Astrocyte (in vitro differentiated cells and primary cell): ENCODE measurements at regions not wholly inside any gene's neighbourhood (a gene's known extent, or its start where the extent isn't known, plus 50 kb on each side); places are given as distances from the start of the nearest gene placed in this dataset.

Experiments used
- DNase-seq: peaks from one replicate; pipeline ENCODE4 v3.0.0-alpha.2; 2010; ENCODE audit warnings: low read depth
- FAIRE-seq: peaks from 2 replicates; lab custom pipeline; 2011; peaks lifted over from hg19 to GRCh38; lab: Jason Lieb, UNC
- H2AFZ ChIP-seq: 2 replicates; pipeline ENCODE4 v1.6.0; 2012; ENCODE audit warnings: low read depth, low read length, inconsistent platforms
- H3K27ac ChIP-seq: 2 replicates; pipeline ENCODE4 v1.5.1; 2011; ENCODE audit warnings: low read depth, low read length, inconsistent platforms
- H3K27me3 ChIP-seq: 2 replicates; pipeline ENCODE4 v1.6.0; 2011; ENCODE audit warnings: low read length, inconsistent platforms; ENCODE audit not compliant: insufficient read depth
- H3K36me3 ChIP-seq: 2 replicates; pipeline ENCODE4 v1.5.1; 2011; ENCODE audit warnings: low read length, inconsistent platforms; ENCODE audit not compliant: insufficient read depth
- H3K4me1 ChIP-seq: 2 replicates; pipeline ENCODE4 v1.5.1; 2011; ENCODE audit warnings: low read length, inconsistent platforms; ENCODE audit not compliant: insufficient read depth
- H3K4me2 ChIP-seq: 2 replicates; pipeline ENCODE4 v1.6.0; 2012; ENCODE audit warnings: low read length, inconsistent platforms
- H3K4me3 ChIP-seq: 2 replicates; pipeline ENCODE4 v1.5.1; 2011; ENCODE audit warnings: low read depth, mild to moderate bottlenecking, low read length, inconsistent platforms; ENCODE audit not compliant: insufficient read depth
- H3K79me2 ChIP-seq: 2 replicates; pipeline ENCODE4 v1.6.0; 2012; ENCODE audit warnings: mild to moderate bottlenecking, low read length, inconsistent platforms; ENCODE audit not compliant: insufficient read depth
- H3K9ac ChIP-seq: 2 replicates; pipeline ENCODE4 v1.6.0; 2012; ENCODE audit warnings: mild to moderate bottlenecking, low read length, inconsistent platforms
- H3K9me3 ChIP-seq: 2 replicates; pipeline ENCODE4 v1.5.1; 2012; ENCODE audit warnings: low read depth, mild to moderate bottlenecking, low read length, inconsistent platforms; ENCODE audit not compliant: insufficient read depth
- H4K20me1 ChIP-seq: 2 replicates; pipeline ENCODE4 v1.6.0; 2012; ENCODE audit warnings: low read length, inconsistent platforms; ENCODE audit not compliant: insufficient read depth
- H3K27ac Mint-ChIP-seq: one replicate; pipeline ENCODE4 v1.8.0; 2021; ENCODE audit warnings: mild to moderate bottlenecking, mixed read lengths; ENCODE audit not compliant: unreplicated experiment
- H3K27me3 Mint-ChIP-seq: one replicate; pipeline ENCODE4 v1.8.0; 2021; ENCODE audit warnings: low read depth, mixed read lengths; ENCODE audit not compliant: unreplicated experiment
- H3K36me3 Mint-ChIP-seq: one replicate; pipeline ENCODE4 v1.8.0; 2021; ENCODE audit warnings: low read depth, mixed read lengths; ENCODE audit not compliant: unreplicated experiment
- H3K4me1 Mint-ChIP-seq: one replicate; pipeline ENCODE4 v1.8.0; 2021; ENCODE audit warnings: low read depth, mixed read lengths; ENCODE audit not compliant: unreplicated experiment
- H3K4me3 Mint-ChIP-seq: one replicate; pipeline ENCODE4 v1.8.0; 2021; ENCODE audit warnings: mild to moderate bottlenecking, moderate library complexity, mixed read lengths; ENCODE audit not compliant: unreplicated experiment
- H3K9me3 Mint-ChIP-seq: one replicate; pipeline ENCODE4 v1.8.0; 2021; ENCODE audit warnings: mild to moderate bottlenecking, mixed read lengths; ENCODE audit not compliant: unreplicated experiment
- CTCF ChIP-seq: IDR thresholded peaks from 2 replicates; pipeline ENCODE4 v1.5.1; 2011; ENCODE audit warnings: low read depth, mild to moderate bottlenecking, inconsistent platforms, low read length, moderate library complexity; ENCODE audit not compliant: insufficient read depth
- EZH2 ChIP-seq: IDR thresholded peaks from 2 replicates; pipeline ENCODE4 v1.6.1; 2012; ENCODE audit warnings: mild to moderate bottlenecking, low read length, inconsistent platforms; ENCODE audit not compliant: insufficient read depth

GRCh38 chr13:110070046-110070445 lies 236.9 kb downstream of the COL4A1 start:
- DNase-seq = no peak
- Histone ChIP-seq H3K27me3 (no peaks in the 10 kb centered on the region), H3K36me3 (no peaks in the 10 kb centered on the region), H2AFZ (no peak overlapping the region), H3K4me3 (no peak overlapping the region), H3K27ac (no peak overlapping the region), H4K20me1 (no peaks in the 10 kb centered on the region), H3K4me2 (peak overlapping the region; percentile 26), H3K79me2 (no peaks in the 10 kb centered on the region), H3K4me1 (no peaks in the 10 kb centered on the region), H3K9me3 (no peaks in the 10 kb centered on the region), H3K9ac (no peak overlapping the region)
- Mint-ChIP-seq H3K9me3 (peaks cover 2% of the 10 kb centered on the region), H3K36me3 (no peaks in the 10 kb centered on the region), H3K4me3 (peak overlapping the region; percentile 0), H3K27ac (peak overlapping the region; percentile 79), H3K27me3 (no peaks in the 10 kb centered on the region), H3K4me1 (peaks cover 13% of the 10 kb centered on the region)
- TF ChIP-seq CTCF (no peak), EZH2 (no peak)
- no peak for FAIRE-seq

- H3K9ac ChIP-seq = no peak overlapping the region
- no peak for FAIRE-seq
- no peaks in the 10 kb centered on the region for H3K27me3 ChIP-seq
- H3K4me3 ChIP-seq = no peak overlapping the region
- no peaks in the 10 kb centered on the region for H3K36me3 ChIP-seq
- H3K4me2 ChIP-seq = no peak overlapping the region
- H3K4me3 Mint-ChIP-seq = no peak overlapping the region
- peaks cover 2% of the 10 kb centered on the region for H3K9me3 Mint-ChIP-seq
- H3K27ac ChIP-seq = no peak overlapping the region
- peaks cover 13% of the 10 kb centered on the region for H3K4me1 Mint-ChIP-seq
- no peaks in the 10 kb centered on the region for H3K27me3 Mint-ChIP-seq
- H3K4me1 ChIP-seq = no peaks in the 10 kb centered on the region
- no peaks in the 10 kb centered on the region for H4K20me1 ChIP-seq
- no peaks in the 10 kb centered on the region for H3K9me3 ChIP-seq
- no peaks in the 10 kb centered on the region for H3K36me3 Mint-ChIP-seq
- H3K79me2 ChIP-seq = no peaks in the 10 kb centered on the region
- H3K27ac Mint-ChIP-seq = no peak overlapping the region
- TF ChIP-seq EZH2 = no peak
- TF ChIP-seq CTCF = no peak
- DNase-seq = no peak
- H2AFZ ChIP-seq = no peak overlapping the region
Observed at GRCh38 chr13:110068176-110068473, 238.8 kb downstream of the COL4A1 start.

GRCh38 chr13:110067355-110068175 lies 239.4 kb downstream of the COL4A1 start:
- peaks cover 16% of the 10 kb centered on the region for H3K4me1 Mint-ChIP-seq
- no peaks in the 10 kb centered on the region for H4K20me1 ChIP-seq
- H3K4me2 ChIP-seq = no peak overlapping the region
- H2AFZ ChIP-seq = no peak overlapping the region
- H3K9me3 ChIP-seq = no peaks in the 10 kb centered on the region
- H3K4me3 Mint-ChIP-seq = no peak overlapping the region
- no peak for DNase-seq
- H3K9ac ChIP-seq = no peak overlapping the region
- no peak for FAIRE-seq
- no peak overlapping the region for H3K27ac ChIP-seq
- no peak overlapping the region for H3K27ac Mint-ChIP-seq
- no peak overlapping the region for H3K4me3 ChIP-seq
- no peaks in the 10 kb centered on the region for H3K27me3 ChIP-seq
- no peaks in the 10 kb centered on the region for H3K4me1 ChIP-seq
- no peaks in the 10 kb centered on the region for H3K79me2 ChIP-seq
- H3K36me3 Mint-ChIP-seq = no peaks in the 10 kb centered on the region
- no peaks in the 10 kb centered on the region for H3K27me3 Mint-ChIP-seq
- TF ChIP-seq CTCF (no peak), EZH2 (no peak)
- H3K36me3 ChIP-seq = no peaks in the 10 kb centered on the region
- no peaks in the 10 kb centered on the region for H3K9me3 Mint-ChIP-seq
